CD4-positive, alpha-beta T cell treated with Interleukin-15 for 1 hour (primary cell): ENCODE measurements at regions not wholly inside any gene's neighbourhood (a gene's known extent, or its start where the extent isn't known, plus 50 kb on each side); places are given as distances from the start of the nearest gene placed in this dataset.

ENCODE experiments used
- DNase-seq: peaks from one replicate; pipeline ENCODE4 v3.0.0-alpha.2; 2020

- DNase-seq: no peak
These were observed 80.1 kb downstream of the IRF2BPL start for GRCh38 chr14:76948213-76948947.

DNA sequence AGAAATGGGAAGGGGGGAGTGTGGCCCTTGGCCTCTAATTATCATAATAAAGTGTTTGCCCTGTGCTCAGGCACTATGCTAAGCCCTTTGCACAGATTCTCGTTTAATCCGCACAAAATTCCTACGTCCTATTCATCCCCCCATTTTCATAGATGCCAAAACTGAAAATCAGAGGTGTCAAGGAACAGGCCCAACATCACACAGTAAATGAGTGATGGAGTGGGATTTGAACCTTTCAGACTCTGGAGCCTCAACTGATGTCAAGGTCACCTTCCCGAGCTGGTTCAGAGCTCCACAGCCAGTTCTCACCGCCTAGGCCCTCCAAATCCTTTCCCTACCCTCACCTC, 80.7 kb downstream of the IRF2BPL start:
- DNase-seq: no peak

GRCh38 chr14:76947078-76947837, 81.2 kb downstream of the IRF2BPL start:
- DNase-seq: peak; percentile 83

DNA sequence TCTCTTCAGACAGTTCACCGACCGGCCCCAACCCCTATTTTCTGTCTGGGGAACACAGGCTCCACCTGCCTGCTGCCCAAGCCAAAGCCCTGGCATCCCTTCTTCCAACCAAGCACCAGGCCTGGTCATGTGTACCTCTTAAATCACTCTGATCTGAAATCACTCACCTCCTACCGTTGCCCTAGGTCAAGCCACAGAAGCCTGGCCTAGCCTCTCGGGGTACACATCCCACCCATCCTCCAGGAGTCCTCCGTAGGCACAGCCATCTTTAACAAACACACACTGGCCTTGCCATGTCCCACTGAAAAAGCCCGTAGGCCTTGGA, 81.8 kb downstream of the IRF2BPL start:
- no peak for DNase-seq

GRCh38 chr14:76943072-76943471, 85.4 kb downstream of the IRF2BPL start:
- no peak for DNase-seq

GRCh38 chr14:76941946-76942805, 86.3 kb downstream of the IRF2BPL start:
- DNase-seq: no peak

- DNase-seq: no peak
These were observed 87.0 kb downstream of the IRF2BPL start for GRCh38 chr14:76941544-76941943.

- no peak for DNase-seq
These were observed 88.3 kb downstream of the IRF2BPL start for GRCh38 chr14:76940021-76940760.

- DNase-seq: no peak
These were observed 89.3 kb downstream of the IRF2BPL start for GRCh38 chr14:76939015-76939742.

DNA sequence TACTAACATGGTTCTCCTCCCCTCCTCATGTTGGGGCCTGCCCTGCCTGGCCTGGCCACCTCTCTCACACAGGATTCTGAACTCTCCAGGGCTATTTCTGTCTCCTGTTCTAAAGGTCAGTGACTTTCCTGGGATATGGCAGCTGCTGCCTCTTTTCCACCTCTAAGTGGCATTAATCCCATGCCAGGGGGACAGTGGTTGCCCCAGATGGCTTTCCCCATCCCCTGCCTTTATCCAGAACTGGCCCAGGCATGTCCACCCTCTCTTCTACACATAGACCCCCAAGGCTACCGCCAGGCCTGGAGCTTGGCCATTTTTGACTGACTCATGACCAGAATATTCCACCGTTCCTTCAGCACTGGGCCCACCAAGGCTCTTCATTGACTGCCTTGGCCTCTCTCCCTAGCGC, 90.4 kb downstream of the IRF2BPL start:
- DNase-seq: no peak

DNA sequence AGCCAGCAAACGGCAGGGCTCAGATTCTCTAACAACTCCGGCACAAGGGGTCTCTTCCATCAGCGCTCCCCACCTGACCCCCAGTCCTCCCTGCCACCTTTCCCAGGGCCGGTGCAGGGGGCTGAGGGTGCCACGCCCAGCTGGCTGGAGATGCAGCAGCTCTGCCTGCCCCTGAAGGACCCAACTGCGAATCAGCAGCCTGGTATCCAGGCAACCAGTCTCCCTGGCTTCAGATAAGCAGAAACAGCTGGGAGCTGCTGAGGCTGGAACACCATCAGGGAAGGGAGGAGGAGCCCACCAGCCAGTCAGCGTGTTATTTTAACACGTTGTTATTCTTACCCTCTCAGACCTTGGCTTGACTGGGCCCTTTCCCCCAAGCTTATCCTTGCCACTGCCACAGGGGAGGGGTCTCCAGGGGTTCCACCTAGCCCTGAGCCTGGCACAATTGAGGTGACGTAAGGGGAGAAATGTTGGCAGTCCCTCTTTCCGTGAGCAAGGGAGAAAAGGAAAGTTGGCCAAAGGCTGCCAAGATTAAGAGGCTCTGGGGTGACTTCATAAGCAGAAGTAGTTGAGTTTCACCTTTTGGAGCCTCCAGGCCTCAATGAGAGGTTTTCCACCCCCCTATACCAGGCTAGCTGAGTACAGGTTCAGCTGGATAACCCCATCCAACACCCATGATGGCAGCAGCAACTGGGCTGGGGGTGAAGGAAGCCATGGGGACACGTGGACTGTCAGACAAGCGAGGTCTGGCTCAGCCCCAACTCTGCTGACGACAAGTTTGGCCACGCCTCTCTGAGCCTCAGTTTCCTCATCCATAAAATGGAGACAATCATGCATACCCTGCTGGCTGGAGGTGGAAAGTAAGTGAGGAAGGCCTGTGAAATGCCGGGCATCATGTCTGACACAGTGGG, 91.1 kb downstream of the IRF2BPL start:
- no peak for DNase-seq

- no peak for DNase-seq
These were observed 92.0 kb downstream of the IRF2BPL start for GRCh38 chr14:76936483-76936882.

- no peak for DNase-seq
These were observed 95.0 kb downstream of the IRF2BPL start for GRCh38 chr14:76933515-76933914.

GRCh38 chr14:76931631-76932402, 96.7 kb downstream of the IRF2BPL start:
- no peak for DNase-seq

- DNase-seq: no peak
These were observed 98.0 kb downstream of the IRF2BPL start for GRCh38 chr14:76930549-76930948.

DNA sequence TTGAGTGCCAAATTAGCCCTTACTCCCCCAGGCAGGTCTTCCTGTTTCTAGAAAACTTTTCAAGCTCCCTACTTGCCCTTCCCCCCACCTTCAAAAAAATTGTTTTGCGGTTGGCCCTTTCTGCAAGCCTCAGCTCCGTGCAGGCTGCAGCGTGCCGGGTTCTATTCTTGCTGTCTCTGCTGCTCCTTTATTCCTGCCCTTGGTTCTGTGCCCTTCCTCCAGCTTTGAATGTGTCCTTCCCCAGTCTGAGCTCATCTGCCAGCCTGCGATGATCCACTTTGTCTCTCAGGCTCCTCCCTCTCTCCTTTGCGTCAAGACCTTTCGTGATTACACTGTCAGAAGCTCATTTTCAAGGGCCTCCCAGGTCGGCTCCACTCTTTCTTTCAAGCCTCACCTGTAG, 98.6 kb downstream of the IRF2BPL start:
- peak; percentile 75 for DNase-seq

- no peak for DNase-seq
These were observed 100.4 kb downstream of the IRF2BPL start for GRCh38 chr14:76927971-76928700.

- DNase-seq: peak; percentile 87
These were observed 100.5 kb downstream of the LRRC74A start for GRCh38 chr14:76926521-76927251.

- no peak for DNase-seq
These were observed 98.9 kb downstream of the LRRC74A start for GRCh38 chr14:76925097-76925441.
